Activated CD4-positive, alpha-beta memory T cell treated with anti-CD3 and anti-CD28 coated beads for 36 hours (primary cell): ENCODE measurements at regions not wholly inside any gene's neighbourhood (a gene's known extent, or its start where the extent isn't known, plus 50 kb on each side); places are given as distances from the start of the nearest gene placed in this dataset.

ENCODE experiments used
- CTCF ChIA-PET: fragments of 350-600 bp; sonication (Branson Sonifier 250); formaldehyde crosslinking; loops from one replicate; lab custom pipeline; 2021; ENCODE audit warnings: antibody characterized with exemption, inconsistent platforms; lab: Charles Lee
- POLR2A ChIA-PET: fragments of 350-600 bp; sonication (Branson Sonifier 250); formaldehyde crosslinking; loops from one replicate; lab custom pipeline; 2021; ENCODE audit warnings: antibody characterized with exemption; lab: Charles Lee
- DNase-seq: peaks from one replicate; pipeline ENCODE4 v3.0.0-alpha.2; 2020
- H3K27ac Mint-ChIP-seq: one replicate; pipeline ENCODE4 v1.8.0; 2021; ENCODE audit warnings: mixed read lengths
- H3K27me3 Mint-ChIP-seq: one replicate; pipeline ENCODE4 v1.8.0; 2021; ENCODE audit warnings: mixed read lengths
- H3K36me3 Mint-ChIP-seq: one replicate; pipeline ENCODE4 v1.8.0; 2021; ENCODE audit warnings: mixed read lengths
- H3K4me1 Mint-ChIP-seq: one replicate; pipeline ENCODE4 v1.8.0; 2021; ENCODE audit warnings: low read depth, mixed read lengths
- H3K4me3 Mint-ChIP-seq: one replicate; pipeline ENCODE4 v1.8.0; 2021; ENCODE audit warnings: mild to moderate bottlenecking, mixed read lengths
- H3K9me3 Mint-ChIP-seq: one replicate; pipeline ENCODE4 v1.8.0; 2021; ENCODE audit warnings: mixed read lengths
- intact Hi-C: fragments of 100-400 bp; cut with micrococcal nuclease; formaldehyde crosslinking; loops from one replicate; pipeline ENCODE4 v1.15.1; 2023

DNA sequence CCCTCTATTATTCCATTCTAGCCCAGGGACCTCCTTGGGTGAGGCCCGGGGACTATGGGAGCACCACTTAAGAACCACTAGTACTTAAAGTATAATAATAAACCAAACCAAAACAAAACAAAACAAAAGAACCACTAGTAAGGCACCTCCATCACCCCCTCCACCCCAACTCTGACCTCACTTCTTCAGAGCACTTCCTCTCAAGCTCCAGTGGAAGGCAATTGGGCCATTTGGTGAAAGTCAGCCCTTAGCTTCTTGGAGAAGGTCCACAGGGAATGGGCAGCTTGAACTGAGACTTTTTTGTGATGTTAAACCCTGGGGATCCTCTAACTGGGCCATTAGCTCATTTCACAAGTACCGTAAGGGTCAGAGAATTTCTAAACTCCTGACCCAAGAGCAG, 237.3 kb downstream of the RHOU start:
- Mint-ChIP-seq H3K27me3 (no peaks in the 10 kb centered on the region), H3K4me3 (no peak overlapping the region), H3K27ac (no peak overlapping the region), H3K36me3 (no peaks in the 10 kb centered on the region), H3K4me1 (no peaks in the 10 kb centered on the region), H3K9me3 (no peaks in the 10 kb centered on the region)
- DNase-seq = no peak
- intact Hi-C loops = no loop called here
- POLR2A ChIA-PET = no interaction called here
- CTCF ChIA-PET = no interaction called here

- Mint-ChIP-seq H3K4me3 (no peak overlapping the region), H3K4me1 (no peaks in the 10 kb centered on the region), H3K36me3 (no peaks in the 10 kb centered on the region)
Measured at GRCh38 chr1:228974273-228974672, 239.0 kb downstream of the RHOU start.

GRCh38 chr1:228975238-228975907, 240.1 kb downstream of the RHOU start:
- no peaks in the 10 kb centered on the region for H3K36me3 Mint-ChIP-seq

More at GRCh38 chr1:228974273-228974672, 239.0 kb downstream of the RHOU start:
- CTCF ChIA-PET = no interaction called here
- no peaks in the 10 kb centered on the region for H3K27me3 Mint-ChIP-seq
- H3K9me3 Mint-ChIP-seq = no peaks in the 10 kb centered on the region
- POLR2A ChIA-PET = no interaction called here
- DNase-seq = no peak
- intact Hi-C loops = no loop called here
- H3K27ac Mint-ChIP-seq = no peak overlapping the region

GRCh38 chr1:228976316-228976715, 241.0 kb downstream of the RHOU start:
- no peak for DNase-seq
- Mint-ChIP-seq H3K9me3 (no peaks in the 10 kb centered on the region), H3K27me3 (no peaks in the 10 kb centered on the region), H3K27ac (no peak overlapping the region), H3K4me1 (no peaks in the 10 kb centered on the region), H3K4me3 (no peak overlapping the region), H3K36me3 (no peaks in the 10 kb centered on the region)
- ChIA-PET CTCF (no interaction called here), POLR2A (no interaction called here)
- intact Hi-C loops = no loop called here

More at GRCh38 chr1:228975238-228975907, 240.1 kb downstream of the RHOU start:
- H3K27ac Mint-ChIP-seq = no peak overlapping the region
- no peak overlapping the region for H3K4me3 Mint-ChIP-seq
- no peaks in the 10 kb centered on the region for H3K9me3 Mint-ChIP-seq
- intact Hi-C loops = no loop called here
- no peak for DNase-seq
- H3K4me1 Mint-ChIP-seq = no peaks in the 10 kb centered on the region
- no peaks in the 10 kb centered on the region for H3K27me3 Mint-ChIP-seq
- CTCF ChIA-PET = no interaction called here
- POLR2A ChIA-PET = no interaction called here

DNA sequence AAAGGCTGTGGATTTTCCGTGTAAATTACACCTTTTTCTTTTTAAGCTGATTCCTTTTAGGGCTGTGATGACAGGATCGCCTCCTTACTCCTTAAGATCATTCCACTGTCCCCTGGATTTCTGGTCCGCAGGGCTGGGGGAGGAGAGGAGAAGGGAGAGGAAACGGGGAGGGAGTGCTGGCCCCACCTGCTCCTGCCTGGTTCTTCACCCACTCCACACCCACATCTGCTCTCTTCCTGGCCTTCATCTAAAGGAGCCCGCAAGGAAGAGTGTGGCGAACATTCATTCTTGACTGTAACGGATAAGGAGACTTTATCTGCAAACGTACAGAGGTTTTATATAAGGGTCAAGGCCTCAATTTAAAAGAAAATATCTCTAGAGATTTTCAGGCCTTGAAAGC, 242.0 kb downstream of the RHOU start:
- DNase-seq = no peak
- H3K4me3 Mint-ChIP-seq = no peak overlapping the region
- ChIA-PET CTCF (no interaction called here), POLR2A (no interaction called here)
- no peaks in the 10 kb centered on the region for H3K9me3 Mint-ChIP-seq
- no peaks in the 10 kb centered on the region for H3K36me3 Mint-ChIP-seq
- intact Hi-C loops = no loop called here
- H3K27ac Mint-ChIP-seq = no peak overlapping the region
- H3K4me1 Mint-ChIP-seq = no peaks in the 10 kb centered on the region
- H3K27me3 Mint-ChIP-seq = no peaks in the 10 kb centered on the region

DNA sequence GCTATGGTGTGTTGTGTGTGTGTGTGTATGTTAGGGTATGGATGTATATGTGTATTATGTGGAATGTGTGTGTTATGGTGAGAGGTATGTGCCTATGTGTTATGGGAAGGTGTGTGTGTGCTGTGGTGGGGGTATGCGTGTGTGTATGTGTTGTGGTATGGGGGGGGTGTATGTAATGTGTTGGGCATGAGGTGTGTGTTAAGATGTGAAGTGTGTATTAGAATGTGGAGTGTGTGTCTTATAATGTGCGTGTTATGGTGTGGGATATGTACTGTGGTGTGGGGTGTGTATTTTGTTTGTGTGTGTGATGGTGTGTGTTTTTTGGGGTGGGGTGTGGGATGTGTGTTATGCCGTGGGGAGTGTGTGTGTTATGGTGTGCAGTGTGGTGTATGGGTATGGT, 242.5 kb downstream of the RHOU start:
- intact Hi-C loops = no loop called here
- Mint-ChIP-seq H3K9me3 (no peaks in the 10 kb centered on the region), H3K36me3 (no peaks in the 10 kb centered on the region), H3K27ac (no peak overlapping the region), H3K4me3 (no peak overlapping the region), H3K27me3 (no peaks in the 10 kb centered on the region), H3K4me1 (no peaks in the 10 kb centered on the region)
- DNase-seq = no peak
- POLR2A ChIA-PET = no interaction called here
- CTCF ChIA-PET = no interaction called here

DNA sequence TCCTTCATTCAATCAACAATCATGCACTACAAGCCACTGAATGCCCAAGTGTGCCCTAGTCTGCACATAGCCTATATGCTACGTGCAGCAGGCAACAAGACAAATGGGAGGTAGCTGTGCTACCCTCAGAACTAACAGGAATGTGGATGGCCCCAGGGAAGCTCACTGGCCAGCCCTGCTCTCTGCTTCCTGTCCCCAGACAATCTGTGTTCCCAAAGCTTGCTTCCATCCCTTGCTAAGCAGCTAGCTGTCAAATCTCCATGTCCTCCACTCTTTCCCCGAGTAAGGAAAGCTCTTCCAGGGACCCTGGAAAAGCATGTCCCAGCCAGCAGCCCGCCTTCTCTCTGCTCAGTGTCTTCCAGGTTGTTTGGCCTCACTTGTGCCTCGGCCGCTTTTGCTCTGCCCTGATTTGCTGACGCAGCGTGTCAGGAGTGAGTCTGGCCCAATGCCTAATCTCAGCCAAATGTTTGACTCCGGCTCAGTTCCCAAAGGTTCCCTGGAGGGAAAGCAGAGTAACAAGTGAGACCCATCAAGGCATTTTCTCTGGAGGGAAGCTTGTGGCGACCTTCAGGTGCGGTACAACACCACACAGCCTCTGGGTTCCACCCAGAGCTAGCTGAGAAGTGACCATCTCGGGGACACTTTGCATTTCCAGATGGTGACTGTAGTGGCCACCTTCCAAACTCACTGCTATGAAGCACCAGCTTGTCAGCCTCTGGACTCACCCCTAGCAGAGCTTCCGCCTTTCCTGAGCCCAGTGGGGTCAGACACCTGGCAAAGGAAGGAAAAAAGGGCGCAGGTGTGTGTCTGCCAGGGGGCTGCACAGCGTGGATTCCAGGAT, 243.4 kb downstream of the RHOU start:
- Mint-ChIP-seq H3K4me3 (no peak overlapping the region), H3K36me3 (no peaks in the 10 kb centered on the region), H3K9me3 (no peaks in the 10 kb centered on the region), H3K27me3 (no peaks in the 10 kb centered on the region), H3K4me1 (no peaks in the 10 kb centered on the region), H3K27ac (no peak overlapping the region)
- intact Hi-C loops = no loop called here
- CTCF ChIA-PET = no interaction called here
- POLR2A ChIA-PET = no interaction called here
- DNase-seq = no peak

- CTCF ChIA-PET = no interaction called here
- Mint-ChIP-seq H3K9me3 (no peaks in the 10 kb centered on the region), H3K36me3 (no peaks in the 10 kb centered on the region), H3K4me1 (no peaks in the 10 kb centered on the region), H3K27ac (no peak overlapping the region), H3K4me3 (no peak overlapping the region), H3K27me3 (no peaks in the 10 kb centered on the region)
- DNase-seq = no peak
- POLR2A ChIA-PET = no interaction called here
- intact Hi-C loops = no loop called here
Measured at GRCh38 chr1:228979325-228979699, 244.0 kb downstream of the RHOU start.

GRCh38 chr1:228979774-228980173, 244.5 kb downstream of the RHOU start:
- H3K4me3 Mint-ChIP-seq = no peak overlapping the region
- DNase-seq = no peak
- ChIA-PET POLR2A (no interaction called here), CTCF (no interaction called here)
- no peaks in the 10 kb centered on the region for H3K36me3 Mint-ChIP-seq
- no peaks in the 10 kb centered on the region for H3K4me1 Mint-ChIP-seq
- no peaks in the 10 kb centered on the region for H3K9me3 Mint-ChIP-seq
- intact Hi-C loops = no loop called here
- no peaks in the 10 kb centered on the region for H3K27me3 Mint-ChIP-seq
- H3K27ac Mint-ChIP-seq = no peak overlapping the region

DNA sequence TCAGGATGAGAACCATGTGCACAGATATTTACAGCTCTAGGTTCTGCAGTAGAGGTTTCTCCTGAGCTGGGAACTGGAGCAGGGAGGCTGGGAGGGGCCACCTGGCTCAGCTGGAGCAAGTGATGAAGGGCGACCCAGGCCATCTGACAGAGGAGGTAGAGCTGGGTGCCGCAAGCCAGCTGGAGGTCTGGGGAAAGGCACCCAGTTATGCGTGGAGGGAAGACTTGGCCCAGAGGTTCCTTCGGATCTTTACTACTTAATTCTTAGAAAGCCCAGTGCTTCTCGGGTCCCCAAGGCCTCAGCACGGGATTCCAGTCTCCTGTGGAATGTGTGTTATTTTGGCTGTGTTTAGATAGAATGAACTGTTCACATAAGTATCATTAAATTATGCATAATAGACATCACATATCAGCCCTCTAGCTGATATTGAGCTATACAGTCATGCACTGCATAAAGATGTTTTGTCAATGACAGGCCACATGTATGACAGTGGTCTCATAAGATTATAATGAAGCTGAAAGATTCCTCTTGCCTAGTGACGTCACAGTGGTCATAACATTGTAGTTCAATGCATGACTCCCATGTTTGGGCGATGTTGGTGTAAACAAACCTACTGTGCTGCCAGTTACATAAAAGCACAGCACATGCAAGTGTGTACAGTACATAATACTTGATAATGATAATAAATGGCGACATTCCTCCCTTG, 245.1 kb downstream of the RHOU start:
- ChIA-PET POLR2A (no interaction called here), CTCF (no interaction called here)
- no peaks in the 10 kb centered on the region for H3K36me3 Mint-ChIP-seq
- no peaks in the 10 kb centered on the region for H3K9me3 Mint-ChIP-seq
- H3K4me1 Mint-ChIP-seq = no peaks in the 10 kb centered on the region
- no peak for DNase-seq
- intact Hi-C loops = no loop called here
- no peaks in the 10 kb centered on the region for H3K27me3 Mint-ChIP-seq
- no peak overlapping the region for H3K4me3 Mint-ChIP-seq
- H3K27ac Mint-ChIP-seq = no peak overlapping the region

GRCh38 chr1:228982637-228983036, 247.4 kb downstream of the RHOU start:
- no peaks in the 10 kb centered on the region for H3K36me3 Mint-ChIP-seq
- no peaks in the 10 kb centered on the region for H3K9me3 Mint-ChIP-seq
- no peaks in the 10 kb centered on the region for H3K4me1 Mint-ChIP-seq
- H3K27ac Mint-ChIP-seq = no peak overlapping the region
- DNase-seq = no peak
- H3K27me3 Mint-ChIP-seq = no peaks in the 10 kb centered on the region
- POLR2A ChIA-PET = no interaction called here
- CTCF ChIA-PET = no interaction called here
- H3K4me3 Mint-ChIP-seq = no peak overlapping the region
- intact Hi-C loops = no loop called here

DNA sequence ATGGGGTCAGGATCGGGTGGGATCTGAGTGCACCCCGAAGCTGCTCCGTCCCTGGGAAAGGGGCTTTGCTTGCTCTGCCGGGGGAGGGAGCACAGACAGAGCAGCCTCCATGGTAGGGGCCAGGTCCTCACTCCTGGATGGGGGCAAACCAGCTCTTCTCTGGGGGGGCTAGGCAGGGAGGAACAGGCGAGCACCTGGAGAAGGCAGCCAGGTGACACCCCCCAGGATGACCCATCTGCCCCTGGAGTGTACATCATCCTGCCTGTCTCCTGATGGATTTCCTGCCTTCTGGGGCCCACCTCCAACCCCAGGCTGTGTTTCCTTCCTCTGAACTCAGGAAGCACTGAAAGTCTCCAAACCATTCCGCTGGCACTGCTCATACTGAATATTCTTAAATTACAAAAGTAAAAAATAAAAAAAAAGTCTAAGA, 248.0 kb downstream of the RHOU start:
- ChIA-PET POLR2A (no interaction called here), CTCF (no interaction called here)
- intact Hi-C loops = no loop called here
- Mint-ChIP-seq H3K27me3 (no peaks in the 10 kb centered on the region), H3K36me3 (no peaks in the 10 kb centered on the region), H3K4me3 (no peak overlapping the region), H3K4me1 (no peaks in the 10 kb centered on the region), H3K9me3 (no peaks in the 10 kb centered on the region), H3K27ac (no peak overlapping the region)
- DNase-seq = no peak
